Left colon (tissue), 2 donors: ENCODE measurements at regions not wholly inside any gene's neighbourhood (a gene's known extent, or its start where the extent isn't known, plus 50 kb on each side); places are given as distances from the start of the nearest gene placed in this dataset.
"Not testable (repeated sequence)": the region's sequence is repeated elsewhere in the genome, so short reads cannot be mapped to it uniquely, and the experiment has no call there.

Experiments
- ATAC-seq: fragments of 200-7000 bp; cut with Tn5 transposase; one replicate; pipeline ENCODE4 v1.9.1; 2020; ENCODE audit warnings: mild to moderate bottlenecking, moderate library complexity
- DNase-seq, 2 donors: peaks; one replicate each; pipeline ENCODE4 v3.0.0-alpha.2; 2020
- intact Hi-C, 2 donors: fragments of 100-400 bp; cut with DNase I in 1 of 2; cut with micrococcal nuclease in 1 of 2; formaldehyde crosslinking; loops; one replicate each; pipeline versions ENCODE4 v1.11.2 to v1.14.0; 2022; cut with DNase I, micrococcal nuclease
- donor health status: DM: no; HTN: no; CAD: no.
- donor health status: DM: yes; HTN: yes; CAD: no.

GRCh38 chr12:82529101-82529500 is 157.6 kb upstream of the TMTC2 start:
- ATAC-seq (no peak), DNase-seq (no peak)
- intact Hi-C loops: loop anchor here in 1 of 2 donors (10.0 kb wide), 1 partner anchor 1976 kb away; no protein-coding TSS in a partner anchor

DNA sequence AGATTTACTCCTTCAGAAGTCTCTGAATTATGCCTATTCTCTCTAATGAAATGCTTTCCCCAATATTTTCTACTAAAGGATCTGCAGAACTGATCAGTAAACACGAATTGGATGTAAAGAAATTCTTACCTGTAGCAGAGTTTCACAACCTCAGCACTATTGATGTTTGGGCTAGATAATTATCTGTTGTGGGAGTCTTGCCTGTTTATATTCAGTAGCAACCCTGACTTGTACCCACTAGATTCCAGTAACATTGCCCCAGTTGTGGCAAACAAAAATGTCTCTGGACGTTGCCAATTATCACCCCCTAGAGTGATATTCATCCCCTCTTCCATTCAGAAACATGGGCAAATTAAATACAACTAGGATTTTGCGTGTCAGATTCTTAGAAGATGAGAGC is 156.8 kb upstream of the TMTC2 start:
- DNase-seq (no peak), ATAC-seq (no peak)
- intact Hi-C loops: loop anchor here in 1 of 2 donors (10.0 kb wide), 1 partner anchor 1975 kb away; no protein-coding TSS in a partner anchor

- DNase-seq (no peak), ATAC-seq (no peak)
- intact Hi-C loops: no loop called here
These were observed 156.3 kb upstream of the TMTC2 start for GRCh38 chr12:82530394-82530793.

- intact Hi-C loops: no loop called here
- DNase-seq (no peak), ATAC-seq (no peak)
These were observed 153.4 kb upstream of the TMTC2 start for GRCh38 chr12:82533341-82533740.

DNA sequence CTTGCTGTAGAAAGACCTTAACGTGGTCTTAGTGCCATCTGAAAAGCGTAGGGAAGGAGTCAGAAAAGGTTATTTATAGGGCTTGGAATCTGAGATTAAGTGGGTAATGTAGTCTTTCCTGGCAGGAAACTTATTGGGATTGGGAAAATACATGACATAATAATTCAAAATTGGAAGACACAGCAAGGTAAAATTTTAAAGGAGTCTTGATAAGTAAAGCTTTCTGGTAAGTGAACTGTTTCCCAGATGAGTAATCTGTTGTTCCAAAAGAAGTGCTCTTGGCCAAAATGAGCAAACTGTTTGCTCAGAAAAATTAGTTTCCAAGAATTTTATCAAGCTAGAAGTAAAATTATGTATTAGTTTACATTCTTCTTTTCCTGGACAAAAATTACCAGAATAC is 149.3 kb upstream of the TMTC2 start:
- ATAC-seq: no peak
- DNase-seq: no peak
- intact Hi-C loops: no loop called here

- intact Hi-C loops: no loop called here
- no peak for ATAC-seq
- no peak for DNase-seq
These were observed 132.2 kb upstream of the TMTC2 start for GRCh38 chr12:82554529-82554928.

- no peak for DNase-seq
- intact Hi-C loops: no loop called here
- no peak for ATAC-seq
These were observed 131.0 kb upstream of the TMTC2 start for GRCh38 chr12:82555699-82556098.

GRCh38 chr12:82565966-82566365 is 120.7 kb upstream of the TMTC2 start:
- DNase-seq (no peak), ATAC-seq (no peak)
- intact Hi-C loops: no loop called here

DNA sequence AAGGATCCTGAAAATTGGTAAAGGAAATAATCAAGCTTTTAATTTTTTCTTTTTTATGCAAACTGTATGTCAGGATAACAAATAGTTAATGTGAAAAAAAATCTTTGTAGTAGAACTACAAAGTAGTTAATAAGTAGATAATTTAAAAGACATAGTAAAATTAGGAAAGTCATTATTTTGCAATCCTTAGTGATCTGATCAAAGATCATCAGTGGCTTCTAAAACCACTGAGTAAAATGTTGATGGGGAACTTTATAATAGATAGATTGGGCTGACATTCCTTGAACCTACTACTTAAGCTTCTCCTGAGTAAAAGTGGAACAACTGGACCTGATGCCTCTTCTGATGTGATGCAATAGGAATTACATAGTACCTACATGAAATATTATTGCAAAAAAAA is 119.0 kb upstream of the TMTC2 start:
- DNase-seq (no peak), ATAC-seq (no peak)
- intact Hi-C loops: no loop called here

DNA sequence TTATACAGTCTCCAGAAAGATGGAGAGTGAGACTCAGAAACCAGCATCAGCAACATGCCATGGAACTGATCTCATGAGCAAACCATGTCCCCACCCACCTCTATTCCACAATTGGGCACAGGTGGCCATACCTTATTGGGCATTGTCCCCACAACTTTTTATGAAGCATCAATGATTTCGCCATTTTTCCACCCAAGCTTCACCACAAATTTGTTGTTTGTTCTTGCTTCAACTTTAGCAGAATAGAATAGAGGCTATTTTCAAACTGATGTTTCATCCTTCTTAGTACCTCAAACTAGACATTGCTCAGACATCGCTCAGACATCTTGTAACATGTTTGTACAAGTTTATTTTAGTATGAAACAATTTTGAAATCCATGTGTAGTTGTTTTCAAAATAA is 112.5 kb upstream of the TMTC2 start:
- intact Hi-C loops: no loop called here
- DNase-seq: no peak
- ATAC-seq: no peak

GRCh38 chr12:82578725-82579124 is 108.0 kb upstream of the TMTC2 start:
- DNase-seq (no peak), ATAC-seq (no peak)
- intact Hi-C loops: no loop called here

- DNase-seq: no peak
- no peak for ATAC-seq
These were observed 103.0 kb upstream of the TMTC2 start for GRCh38 chr12:82583756-82584155.

DNA sequence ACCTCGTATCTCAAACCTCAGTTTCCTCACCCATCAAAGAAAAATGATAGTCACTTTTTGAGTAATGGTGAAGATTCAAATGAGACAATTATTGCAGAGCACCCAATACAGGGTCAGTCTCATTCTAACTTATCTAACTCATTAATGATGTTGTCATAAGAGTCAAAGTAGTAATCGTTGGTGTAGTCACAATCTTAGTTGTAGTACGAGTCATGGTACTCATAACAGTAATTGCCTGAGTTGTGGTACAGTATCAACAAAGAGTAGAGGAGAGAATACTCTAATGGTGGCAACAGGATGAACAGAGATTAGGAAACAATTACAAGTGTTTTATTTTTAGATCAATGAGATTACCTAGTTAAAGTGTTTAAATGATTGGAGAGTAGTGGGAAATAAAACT is 93.6 kb upstream of the TMTC2 start:
- ATAC-seq (no peak), DNase-seq (no peak)
- intact Hi-C loops: no loop called here

More at GRCh38 chr12:82583756-82584155, 103.0 kb upstream of the TMTC2 start:
- intact Hi-C loops: no loop called here

DNA sequence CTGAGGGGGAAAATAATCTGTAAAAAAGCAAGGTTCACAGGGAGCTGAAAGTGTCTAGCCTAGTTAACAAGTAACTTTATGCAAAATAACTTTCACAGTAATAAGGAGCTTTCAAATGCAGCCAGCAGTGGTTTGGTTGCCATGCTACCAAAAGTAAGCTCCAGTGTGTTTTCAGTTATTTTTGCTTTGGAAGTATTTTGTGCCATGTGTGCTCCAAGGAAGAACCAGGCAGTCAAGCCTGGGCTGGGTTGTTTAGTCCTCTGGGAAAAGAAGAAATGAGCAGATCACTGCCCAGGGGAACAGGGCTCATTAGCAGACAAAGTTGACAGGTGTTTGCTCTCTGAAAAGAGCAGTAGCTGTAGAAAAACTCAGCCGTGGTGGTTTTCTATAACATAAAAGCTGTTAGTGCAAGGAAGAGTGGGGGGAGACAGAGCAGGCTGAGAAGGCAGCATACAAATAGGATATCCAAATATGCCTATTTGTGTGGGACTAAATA is 92.8 kb upstream of the TMTC2 start:
- no peak for DNase-seq
- ATAC-seq: no peak
- intact Hi-C loops: no loop called here

DNA sequence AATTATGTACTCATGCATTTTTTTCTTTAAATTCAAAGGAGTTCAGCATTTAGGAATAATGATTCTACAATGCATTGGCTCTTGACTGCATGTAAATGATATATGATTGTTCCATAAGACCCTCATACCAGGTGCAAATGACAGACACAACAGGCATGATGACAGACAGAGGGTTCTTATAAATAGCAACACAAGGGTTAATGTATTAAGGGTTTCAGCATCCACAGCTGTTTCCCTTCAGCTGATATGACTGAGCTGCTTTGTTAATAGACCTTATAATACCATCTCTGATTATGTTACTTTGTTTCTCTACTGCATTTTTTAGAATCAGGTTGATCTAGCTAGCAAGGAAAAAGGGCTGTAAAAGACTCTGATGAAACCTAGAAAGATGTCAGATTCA is 90.8 kb upstream of the TMTC2 start:
- intact Hi-C loops: no loop called here

GRCh38 chr12:82596483-82596882 is 90.2 kb upstream of the TMTC2 start:
- DNase-seq (no peak), ATAC-seq (no peak)
- intact Hi-C loops: no loop called here

More for the DNA sequence above, 90.8 kb upstream of the TMTC2 start:
- DNase-seq (no peak), ATAC-seq (no peak)

DNA sequence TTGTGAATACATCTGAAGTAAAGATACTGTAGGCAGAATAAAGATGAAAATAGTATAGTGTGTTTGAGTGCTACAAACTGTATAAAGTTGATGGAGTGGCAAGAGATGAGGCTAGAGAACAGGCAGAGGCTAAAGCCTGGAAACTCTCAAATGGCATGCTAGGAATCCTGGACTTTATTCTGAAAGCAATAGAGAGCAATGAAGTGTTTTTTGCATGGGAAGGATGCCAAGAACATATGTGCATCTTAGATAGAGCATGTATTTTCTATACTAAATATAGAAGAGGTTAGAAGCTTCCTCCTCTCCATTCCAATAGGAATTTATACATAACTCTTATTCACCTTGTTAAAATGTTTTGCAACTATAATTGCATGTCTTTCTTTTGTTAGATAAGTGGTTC is 86.3 kb upstream of the TMTC2 start:
- DNase-seq (no peak), ATAC-seq (no peak)
- intact Hi-C loops: no loop called here

GRCh38 chr12:82603647-82604046 is 83.1 kb upstream of the TMTC2 start:
- intact Hi-C loops, ATAC-seq: not testable (repeated sequence)

GRCh38 chr12:82605115-82605514 is 81.6 kb upstream of the TMTC2 start:
- intact Hi-C loops: no loop called here
- ATAC-seq (no peak), DNase-seq (no peak)

More at GRCh38 chr12:82603647-82604046, 83.1 kb upstream of the TMTC2 start:
- not testable (repeated sequence) for DNase-seq

GRCh38 chr12:82608706-82609105 is 78.0 kb upstream of the TMTC2 start:
- intact Hi-C loops: no loop called here
- DNase-seq (no peak), ATAC-seq (no peak)

- intact Hi-C loops: no loop called here
- DNase-seq (no peak), ATAC-seq (peak; percentile 98)
These were observed 77.3 kb upstream of the TMTC2 start for GRCh38 chr12:82609234-82609914.
